KMS-11 (cell line): ENCODE measurements at regions not wholly inside any gene's neighbourhood (a gene's known extent, or its start where the extent isn't known, plus 50 kb on each side); places are given as distances from the start of the nearest gene placed in this dataset.

ENCODE experiments used
- H2AFZ ChIP-seq: fragments of 200-600 bp; sonication (generic); 2 replicates; pipeline ENCODE4 v1.6.1; 2016; ENCODE audit warnings: antibody characterized with exemption, mixed run types, low read depth
- H3K27ac ChIP-seq: fragments of 200-600 bp; sonication (generic); 2 replicates; pipeline ENCODE4 v1.6.1; 2016; ENCODE audit warnings: mild to moderate bottlenecking, mixed run types
- H3K27me3 ChIP-seq: fragments of 200-600 bp; sonication (generic); 2 replicates; pipeline ENCODE4 v1.6.1; 2017; ENCODE audit warnings: mild to moderate bottlenecking, low read depth, mixed run types, moderate library complexity; ENCODE audit not compliant: insufficient read depth
- H3K36me3 ChIP-seq: fragments of 200-600 bp; sonication (generic); 2 replicates; pipeline ENCODE4 v1.6.1; 2017; ENCODE audit warnings: mild to moderate bottlenecking, mixed run types; ENCODE audit not compliant: insufficient read depth
- H3K4me1 ChIP-seq: fragments of 200-600 bp; sonication (generic); 2 replicates; pipeline ENCODE4 v1.6.1; 2016; ENCODE audit warnings: mild to moderate bottlenecking, low read depth, mixed run types; ENCODE audit not compliant: poor library complexity, severe bottlenecking
- H3K4me2 ChIP-seq: fragments of 200-600 bp; sonication (generic); 2 replicates; pipeline ENCODE4 v1.7.0; 2016; ENCODE audit warnings: mild to moderate bottlenecking, mixed run types
- H3K4me3 ChIP-seq: fragments of 200-600 bp; sonication (generic); IDR thresholded peaks from 2 replicates; pipeline ENCODE4 v1.6.1; 2017; ENCODE audit warnings: low read depth, low read length, mixed read lengths; ENCODE audit not compliant: insufficient read depth
- H3K79me2 ChIP-seq: fragments of 200-600 bp; sonication (generic); 2 replicates; pipeline ENCODE4 v1.6.1; 2016; ENCODE audit warnings: low read depth, mixed run types; ENCODE audit not compliant: insufficient read depth
- H3K9ac ChIP-seq: fragments of 200-600 bp; sonication (generic); 2 replicates; pipeline ENCODE4 v1.6.1; 2016; ENCODE audit warnings: mild to moderate bottlenecking, mixed run types
- H4K20me1 ChIP-seq: fragments of 200-600 bp; sonication (generic); 2 replicates; pipeline ENCODE4 v1.6.1; 2016; ENCODE audit warnings: mild to moderate bottlenecking, mixed run types; ENCODE audit not compliant: insufficient read depth
- CTCF ChIP-seq: fragments of 200-600 bp; sonication (generic); conservative IDR thresholded peaks from 2 replicates; pipeline ENCODE4 v1.6.1; 2017; ENCODE audit warnings: low read depth, mild to moderate bottlenecking, antibody characterized with exemption, low read length, moderate library complexity, mixed read lengths

- no peak overlapping the region for H3K9ac ChIP-seq
- no peaks in the 10 kb centered on the region for H3K27me3 ChIP-seq
These were observed 183.4 kb downstream of the RBM26 start for GRCh38 chr13:79222427-79223205.

GRCh38 chr13:79212064-79212619, 193.9 kb downstream of the RBM26 start:
- no peak overlapping the region for H2AFZ ChIP-seq
- no peak for TF ChIP-seq CTCF
- no peak overlapping the region for H3K27ac ChIP-seq
- no peak overlapping the region for H3K4me3 ChIP-seq
- H4K20me1 ChIP-seq, result no peaks in the 10 kb centered on the region
- no peaks in the 10 kb centered on the region for H3K79me2 ChIP-seq
- no peak overlapping the region for H3K4me2 ChIP-seq
- H3K9ac ChIP-seq, result no peak overlapping the region
- no peaks in the 10 kb centered on the region for H3K4me1 ChIP-seq
- H3K36me3 ChIP-seq, result no peaks in the 10 kb centered on the region
- H3K27me3 ChIP-seq, result no peaks in the 10 kb centered on the region

More at GRCh38 chr13:79222427-79223205, 183.4 kb downstream of the RBM26 start:
- Histone ChIP-seq H3K79me2 (no peaks in the 10 kb centered on the region), H3K4me2 (no peak overlapping the region), H3K4me3 (no peak overlapping the region), H3K4me1 (no peaks in the 10 kb centered on the region), H2AFZ (no peak overlapping the region), H4K20me1 (no peaks in the 10 kb centered on the region), H3K27ac (no peak overlapping the region), H3K36me3 (no peaks in the 10 kb centered on the region)
- TF ChIP-seq CTCF, result no peak

GRCh38 chr13:79211377-79211776, 194.7 kb downstream of the RBM26 start:
- Histone ChIP-seq H3K36me3 (no peaks in the 10 kb centered on the region), H3K4me2 (no peak overlapping the region), H4K20me1 (no peaks in the 10 kb centered on the region), H3K4me3 (no peak overlapping the region), H3K27me3 (no peaks in the 10 kb centered on the region), H3K9ac (no peak overlapping the region), H3K79me2 (no peaks in the 10 kb centered on the region), H3K4me1 (no peaks in the 10 kb centered on the region), H3K27ac (no peak overlapping the region), H2AFZ (no peak overlapping the region)
- TF ChIP-seq CTCF, result no peak

GRCh38 chr13:79197933-79198332, 208.1 kb downstream of the RBM26 start:
- H3K9ac ChIP-seq, result no peak overlapping the region
- H4K20me1 ChIP-seq, result no peaks in the 10 kb centered on the region
- no peak overlapping the region for H3K27ac ChIP-seq
- H3K79me2 ChIP-seq, result no peaks in the 10 kb centered on the region
- H3K4me1 ChIP-seq, result peaks cover 39% of the 10 kb centered on the region
- no peak overlapping the region for H3K4me3 ChIP-seq
- no peak overlapping the region for H3K4me2 ChIP-seq
- H3K36me3 ChIP-seq, result no peaks in the 10 kb centered on the region
- no peaks in the 10 kb centered on the region for H3K27me3 ChIP-seq
- TF ChIP-seq CTCF, result no peak
- no peak overlapping the region for H2AFZ ChIP-seq
